ENCODE measurements at regions not wholly inside any gene's neighbourhood (a gene's known extent, or its start where the extent isn't known, plus 50 kb on each side); places are given as distances from the start of the nearest gene placed in this dataset.

GRCh38 chr14:97179573-97179972 lies 382.4 kb downstream of the VRK1 start:
- no peaks in the 10 kb centered on the region for H3K9me3 ChIP-seq
- H3K36me3 ChIP-seq (replicated peaks in 1 of 2; ENCODE audit: control insufficient read depth in 1 of 2, insufficient read depth in 2 of 2, low read length in 1 of 2) = no peaks in the 10 kb centered on the region
- no peak overlapping the region for H3K4me3 ChIP-seq (ENCODE audit: low read depth in 2 of 2, low read length in 1 of 2)
- no peaks in the 10 kb centered on the region for H3K79me2 ChIP-seq (ENCODE audit: insufficient read depth)
- ChIA-PET CTCF (no interaction called here), POLR2A (no interaction called here)
- H3K9me2 ChIP-seq = no peaks in the 10 kb centered on the region
- no peak for DNase-seq
- H3F3A ChIP-seq (replicated peaks; ENCODE audit: insufficient read depth) = peaks cover 7% of the 10 kb centered on the region
- H3K27me3 ChIP-seq (ENCODE audit: insufficient read depth) = no peaks in the 10 kb centered on the region; the same call in 1 of the 2 replicates
- no peak overlapping the region for H3K9ac ChIP-seq
- H3K27ac ChIP-seq (ENCODE audit: low read depth in 2 of 2, low read length in 1 of 2) = no peak overlapping the region; a peak in 1 of 4 replicates
- H4K20me1 ChIP-seq (ENCODE audit: insufficient read depth) = no peaks in the 10 kb centered on the region
- H2AFZ ChIP-seq (ENCODE audit: low read depth) = peak overlapping the region; percentile 76; the same call in 1 of the 2 replicates
- WGBS (ENCODE audit: low lambda C conversion rate) = 10% methylated on average over 3 of the region's 3 CpGs
- TF ChIP-seq, protein P1, sequence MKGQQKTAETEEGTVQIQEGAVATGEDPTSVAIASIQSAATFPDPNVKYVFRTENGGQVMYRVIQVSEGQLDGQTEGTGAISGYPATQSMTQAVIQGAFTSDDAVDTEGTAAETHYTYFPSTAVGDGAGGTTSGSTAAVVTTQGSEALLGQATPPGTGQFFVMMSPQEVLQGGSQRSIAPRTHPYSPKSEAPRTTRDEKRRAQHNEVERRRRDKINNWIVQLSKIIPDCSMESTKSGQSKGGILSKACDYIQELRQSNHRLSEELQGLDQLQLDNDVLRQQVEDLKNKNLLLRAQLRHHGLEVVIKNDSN (IDR thresholded peaks at IDR 0.05; ENCODE audit: borderline replicate concordance, low read depth) = no peak
- TF ChIP-seq, protein P2, sequence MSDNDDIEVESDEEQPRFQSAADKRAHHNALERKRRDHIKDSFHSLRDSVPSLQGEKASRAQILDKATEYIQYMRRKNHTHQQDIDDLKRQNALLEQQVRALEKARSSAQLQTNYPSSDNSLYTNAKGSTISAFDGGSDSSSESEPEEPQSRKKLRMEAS (IDR thresholded peaks at IDR 0.05; ENCODE audit: low read depth) = no peak
- TF ChIP-seq YY1 (IDR thresholded peaks at IDR 0.05; ENCODE audit: low read depth) = no peak
- TF ChIP-seq SMC3 (IDR thresholded peaks at IDR 0.05; ENCODE audit: low read depth, low read length) = no peak
- no peak for TF ChIP-seq GATA2 (CRISPR knock-in tag; IDR thresholded peaks at IDR 0.05)
- TF ChIP-seq ELF1 (IDR thresholded peaks at IDR 0.05) = no peak
- TF ChIP-seq FOXJ3 (CRISPR knock-in tag; IDR thresholded peaks at IDR 0.05) = no peak
- TF ChIP-seq RFX5 (IDR thresholded peaks at IDR 0.05; ENCODE audit: low read length) = no peak
- no peak for TF ChIP-seq IRF3 (IDR thresholded peaks at IDR 0.05; ENCODE audit: low read depth, low read length)
- TF ChIP-seq TEAD4 (IDR thresholded peaks at IDR 0.05; ENCODE audit: borderline replicate concordance, insufficient read depth) = no peak
- TF ChIP-seq TAF1 (IDR thresholded peaks at IDR 0.05; ENCODE audit: borderline replicate concordance, low read depth, low read length) = no peak
- TF ChIP-seq NFIC (IDR thresholded peaks at IDR 0.05; ENCODE audit: borderline replicate concordance) = no peak
- TF ChIP-seq GABPA (IDR thresholded peaks at IDR 0.05; ENCODE audit: low read depth) = no peak
- peaks cover 0 to 16% of the 10 kb centered on the region in 2 experiments; a peak in 1 of 4 replicates for H3K4me1 ChIP-seq (ENCODE audit: control insufficient read depth in 1 of 2, insufficient read depth in 2 of 2, low read depth in 1 of 2, low read length in 1 of 2)
- peak overlapping the region; percentile 59; the same call in 1 of the 2 replicates for H3K4me2 ChIP-seq

- Histone ChIP-seq H2AFZ (ENCODE audit: low read depth) (peak overlapping the region; percentile 76), H3K9ac (no peak overlapping the region), H3K4me1 (ENCODE audit: control insufficient read depth in 1 of 2, insufficient read depth in 2 of 2, low read depth in 1 of 2, low read length in 1 of 2) (peaks cover 0 to 16% of the 10 kb centered on the region in 2 experiments; a peak in 1 of 4 replicates), H3F3A (replicated peaks; ENCODE audit: insufficient read depth) (peaks cover 7% of the 10 kb centered on the region), H3K4me3 (ENCODE audit: low read depth in 2 of 2, low read length in 1 of 2) (no peak overlapping the region; a peak in 1 of 4 replicates), H3K27me3 (ENCODE audit: insufficient read depth) (no peaks in the 10 kb centered on the region; the same call in 1 of the 2 replicates), H3K9me2 (no peaks in the 10 kb centered on the region), H3K36me3 (replicated peaks in 1 of 2; ENCODE audit: control insufficient read depth in 1 of 2, insufficient read depth in 2 of 2, low read length in 1 of 2) (no peaks in the 10 kb centered on the region), H3K9me3 (no peaks in the 10 kb centered on the region), H3K27ac (ENCODE audit: low read depth in 2 of 2, low read length in 1 of 2) (no peak overlapping the region; a peak in 1 of 4 replicates), H3K79me2 (ENCODE audit: insufficient read depth) (no peaks in the 10 kb centered on the region), H4K20me1 (ENCODE audit: insufficient read depth) (no peaks in the 10 kb centered on the region), H3K4me2 (peak overlapping the region; percentile 59; the same call in 1 of the 2 replicates)
- no peak for DNase-seq
- 35% methylated on average over 26 of the region's 32 CpGs for WGBS (ENCODE audit: low lambda C conversion rate)
- peak; percentile 56 for TF ChIP-seq CTCF (IDR thresholded peaks at IDR 0.05)
- peak; percentile 47; the same call in 1 of the 2 replicates for TF ChIP-seq MEF2A (IDR thresholded peaks at IDR 0.05; ENCODE audit: borderline replicate concordance, low read depth)
- TF ChIP-seq, protein P2 (IDR thresholded peaks at IDR 0.05; ENCODE audit: low read depth) = peak; percentile 57
- peak; percentile 92 for TF ChIP-seq FOSL2 (IDR thresholded peaks at IDR 0.05; ENCODE audit: borderline replicate concordance, low read depth)
- no peak for TF ChIP-seq NFIC (IDR thresholded peaks at IDR 0.05; ENCODE audit: borderline replicate concordance)
- TF ChIP-seq TCF12 (IDR thresholded peaks at IDR 0.05) = peak; percentile 41
- no peak for TF ChIP-seq RXRA (IDR thresholded peaks at IDR 0.05; ENCODE audit: borderline replicate concordance, low read depth)
- TF ChIP-seq JUND (IDR thresholded peaks at IDR 0.05) = peak; percentile 79
- TF ChIP-seq, protein P3, sequence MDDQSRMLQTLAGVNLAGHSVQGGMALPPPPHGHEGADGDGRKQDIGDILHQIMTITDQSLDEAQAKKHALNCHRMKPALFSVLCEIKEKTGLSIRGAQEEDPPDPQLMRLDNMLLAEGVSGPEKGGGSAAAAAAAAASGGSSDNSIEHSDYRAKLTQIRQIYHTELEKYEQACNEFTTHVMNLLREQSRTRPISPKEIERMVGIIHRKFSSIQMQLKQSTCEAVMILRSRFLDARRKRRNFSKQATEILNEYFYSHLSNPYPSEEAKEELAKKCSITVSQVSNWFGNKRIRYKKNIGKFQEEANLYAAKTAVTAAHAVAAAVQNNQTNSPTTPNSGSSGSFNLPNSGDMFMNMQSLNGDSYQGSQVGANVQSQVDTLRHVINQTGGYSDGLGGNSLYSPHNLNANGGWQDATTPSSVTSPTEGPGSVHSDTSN (IDR thresholded peaks at IDR 0.05) = peak; percentile 37; the same call in 1 of the 2 replicates
- TF ChIP-seq YY1 (IDR thresholded peaks at IDR 0.05; ENCODE audit: low read depth) = no peak
- ChIA-PET POLR2A (no interaction called here), CTCF (no interaction called here)
Observed at GRCh38 chr14:97180304-97181200, 383.4 kb downstream of the VRK1 start.

Data from SK-N-SH (cell line).